ENCODE measurements at regions not wholly inside any gene's neighbourhood (a gene's known extent, or its start where the extent isn't known, plus 50 kb on each side); places are given as distances from the start of the nearest gene placed in this dataset.

DNA sequence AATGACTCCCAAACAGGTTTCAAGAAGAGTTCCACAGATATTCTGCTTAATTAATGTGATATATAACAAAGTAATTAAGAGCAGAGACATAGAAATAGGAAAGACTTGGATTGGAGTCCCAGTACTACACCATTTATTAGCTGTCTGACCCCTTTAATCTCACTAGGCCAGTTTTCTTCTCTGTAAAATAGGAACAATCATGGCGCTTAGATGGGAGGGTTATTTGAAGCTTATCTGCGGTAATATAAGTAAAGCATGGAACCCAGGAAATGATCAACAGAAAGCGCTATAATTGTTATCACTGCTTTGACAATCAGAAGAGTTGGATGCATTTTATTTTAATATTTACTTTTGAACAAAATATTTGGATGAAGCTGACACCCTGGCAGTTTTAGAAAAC, 71.3 kb upstream of the IFNE start:
- no peaks in the 10 kb centered on the region for H3K36me3 ChIP-seq (ENCODE audit: control insufficient read depth, insufficient read depth, low read length)
- H3K4me3 ChIP-seq (replicated peaks; ENCODE audit: low read depth, low read length), result no peak overlapping the region
- H3K27me3 ChIP-seq (replicated peaks; ENCODE audit: control insufficient read depth, insufficient read depth, low read length), result no peaks in the 10 kb centered on the region
- no peak for DNase-seq (ENCODE audit: extremely low read depth, insufficient read length)
- TF ChIP-seq, protein P1, sequence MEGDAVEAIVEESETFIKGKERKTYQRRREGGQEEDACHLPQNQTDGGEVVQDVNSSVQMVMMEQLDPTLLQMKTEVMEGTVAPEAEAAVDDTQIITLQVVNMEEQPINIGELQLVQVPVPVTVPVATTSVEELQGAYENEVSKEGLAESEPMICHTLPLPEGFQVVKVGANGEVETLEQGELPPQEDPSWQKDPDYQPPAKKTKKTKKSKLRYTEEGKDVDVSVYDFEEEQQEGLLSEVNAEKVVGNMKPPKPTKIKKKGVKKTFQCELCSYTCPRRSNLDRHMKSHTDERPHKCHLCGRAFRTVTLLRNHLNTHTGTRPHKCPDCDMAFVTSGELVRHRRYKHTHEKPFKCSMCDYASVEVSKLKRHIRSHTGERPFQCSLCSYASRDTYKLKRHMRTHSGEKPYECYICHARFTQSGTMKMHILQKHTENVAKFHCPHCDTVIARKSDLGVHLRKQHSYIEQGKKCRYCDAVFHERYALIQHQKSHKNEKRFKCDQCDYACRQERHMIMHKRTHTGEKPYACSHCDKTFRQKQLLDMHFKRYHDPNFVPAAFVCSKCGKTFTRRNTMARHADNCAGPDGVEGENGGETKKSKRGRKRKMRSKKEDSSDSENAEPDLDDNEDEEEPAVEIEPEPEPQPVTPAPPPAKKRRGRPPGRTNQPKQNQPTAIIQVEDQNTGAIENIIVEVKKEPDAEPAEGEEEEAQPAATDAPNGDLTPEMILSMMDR (IDR thresholded peaks at IDR 0.05; ENCODE audit: insufficient read depth, low read length, poor library complexity, severe bottlenecking), result no peak

DNA sequence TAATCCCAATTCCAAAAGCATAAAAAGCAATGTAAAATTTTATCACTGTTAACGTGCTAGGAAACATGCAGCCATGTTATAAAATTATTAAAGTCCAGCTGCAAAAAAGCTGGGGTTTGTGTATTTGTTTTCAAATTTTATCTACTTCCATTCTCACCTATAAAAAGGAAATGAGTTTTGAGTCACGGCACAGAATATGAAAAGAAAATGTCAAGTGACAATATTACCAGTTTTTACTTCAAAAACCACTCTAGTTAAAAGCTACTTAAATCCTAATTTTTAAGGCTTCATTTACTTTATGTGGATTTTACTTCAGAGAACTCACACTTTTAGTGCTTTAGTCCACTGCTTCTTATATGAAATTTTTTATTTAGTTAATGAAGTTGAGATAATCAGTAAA, 72.7 kb upstream of the IFNE start:
- no peak for DNase-seq (ENCODE audit: extremely low read depth, insufficient read length)
- TF ChIP-seq, protein P1 (IDR thresholded peaks at IDR 0.05; ENCODE audit: insufficient read depth, low read length, poor library complexity, severe bottlenecking), result no peak
- H3K27me3 ChIP-seq (replicated peaks; ENCODE audit: control insufficient read depth, insufficient read depth, low read length), result no peaks in the 10 kb centered on the region
- H3K36me3 ChIP-seq (ENCODE audit: control insufficient read depth, insufficient read depth, low read length), result no peaks in the 10 kb centered on the region
- no peak overlapping the region for H3K4me3 ChIP-seq (replicated peaks; ENCODE audit: low read depth, low read length)

DNA sequence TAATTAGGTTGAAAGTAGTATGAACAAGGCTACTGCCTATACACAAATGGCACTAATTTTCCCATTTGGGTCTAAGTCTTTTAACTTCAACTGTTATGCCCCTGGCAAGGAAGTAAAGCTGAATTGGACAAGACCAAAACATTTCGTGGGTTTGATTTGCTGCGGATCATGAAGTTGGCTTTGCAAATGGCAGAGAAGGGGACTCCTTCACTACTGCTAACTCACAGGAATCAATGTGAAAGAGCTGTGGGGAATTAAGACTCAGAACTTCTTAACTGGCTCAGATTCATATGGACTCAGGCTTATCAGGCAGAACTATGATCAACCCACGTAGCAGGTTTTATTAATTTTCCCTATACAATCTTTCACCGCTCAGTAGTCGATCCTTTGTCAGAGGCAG, 73.8 kb upstream of the IFNE start:
- DNase-seq (ENCODE audit: extremely low read depth, insufficient read length), result no peak
- Histone ChIP-seq H3K36me3 (ENCODE audit: control insufficient read depth, insufficient read depth, low read length) (no peaks in the 10 kb centered on the region), H3K27me3 (replicated peaks; ENCODE audit: control insufficient read depth, insufficient read depth, low read length) (no peaks in the 10 kb centered on the region), H3K4me3 (replicated peaks; ENCODE audit: low read depth, low read length) (no peak overlapping the region)
- TF ChIP-seq, protein P1 (IDR thresholded peaks at IDR 0.05; ENCODE audit: insufficient read depth, low read length, poor library complexity, severe bottlenecking), result no peak

DNA sequence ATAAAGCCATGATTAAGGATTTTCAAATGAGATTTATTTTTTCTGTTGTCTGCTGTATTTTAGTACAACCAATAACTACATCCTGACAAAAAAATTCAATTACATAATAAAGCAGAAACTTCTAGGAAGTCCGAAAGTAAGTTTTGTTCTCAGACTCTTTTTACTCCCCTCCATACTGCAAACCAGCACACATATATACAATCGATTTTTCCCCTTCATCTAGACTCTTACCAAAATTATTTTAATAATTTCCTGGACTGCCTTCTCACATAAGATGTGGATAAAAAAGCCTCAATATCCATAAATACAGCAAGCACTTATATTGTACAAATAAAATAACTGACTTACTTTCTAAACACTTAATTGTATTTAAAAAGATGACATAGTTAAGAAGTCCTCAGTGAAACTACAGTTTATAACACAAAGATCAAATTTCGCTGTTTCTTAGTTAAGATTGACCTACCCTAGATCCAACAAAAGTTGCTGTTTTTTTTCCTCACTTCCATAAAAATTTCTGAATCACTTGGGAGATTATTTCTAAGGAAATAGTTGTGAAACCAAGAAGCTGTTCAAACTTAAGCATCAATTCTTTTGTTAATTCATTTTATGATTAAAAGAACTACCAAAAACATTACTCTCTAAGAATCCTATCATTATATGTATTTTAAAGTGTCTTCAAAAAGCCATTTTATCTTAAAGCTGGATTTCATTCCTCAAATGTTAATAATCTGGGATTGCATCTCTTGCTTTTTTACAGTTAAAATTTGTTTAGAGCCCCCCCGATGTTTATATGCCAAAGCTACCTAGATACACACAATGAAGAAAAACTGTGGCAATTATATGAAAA, 74.7 kb upstream of the IFNE start:
- DNase-seq (ENCODE audit: extremely low read depth, insufficient read length), result no peak
- no peaks in the 10 kb centered on the region for H3K36me3 ChIP-seq (ENCODE audit: control insufficient read depth, insufficient read depth, low read length)
- H3K4me3 ChIP-seq (replicated peaks; ENCODE audit: low read depth, low read length), result no peak overlapping the region
- H3K27me3 ChIP-seq (replicated peaks; ENCODE audit: control insufficient read depth, insufficient read depth, low read length), result no peaks in the 10 kb centered on the region
- TF ChIP-seq, protein P1 (IDR thresholded peaks at IDR 0.05; ENCODE audit: insufficient read depth, low read length, poor library complexity, severe bottlenecking), result no peak

DNA sequence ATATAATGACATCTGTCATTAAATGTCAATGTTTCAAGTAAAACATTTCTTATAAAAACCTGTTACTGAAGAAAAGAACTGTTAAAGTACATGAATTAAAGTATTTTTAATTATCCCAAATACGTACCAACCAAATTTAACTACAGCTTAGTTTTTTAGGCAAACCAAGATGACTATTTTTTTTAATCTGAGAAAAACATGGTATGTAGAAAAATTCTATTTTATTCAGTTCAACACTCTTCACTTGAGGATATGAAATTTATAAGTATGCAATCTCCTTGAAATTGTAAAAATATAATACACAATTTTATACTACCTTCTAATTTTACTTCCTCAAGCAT, 75.3 kb upstream of the IFNE start:
- Histone ChIP-seq H3K36me3 (ENCODE audit: control insufficient read depth, insufficient read depth, low read length) (no peaks in the 10 kb centered on the region), H3K27me3 (replicated peaks; ENCODE audit: control insufficient read depth, insufficient read depth, low read length) (no peaks in the 10 kb centered on the region)

More for the DNA sequence above, 75.3 kb upstream of the IFNE start:
- H3K4me3 ChIP-seq (replicated peaks; ENCODE audit: low read depth, low read length), result no peak overlapping the region
- DNase-seq (ENCODE audit: extremely low read depth, insufficient read length), result no peak
- TF ChIP-seq, protein P1 (IDR thresholded peaks at IDR 0.05; ENCODE audit: insufficient read depth, low read length, poor library complexity, severe bottlenecking), result no peak

All from GM06990 (cell line).